AG04450 (cell line): ENCODE measurements at regions not wholly inside any gene's neighbourhood (a gene's known extent, or its start where the extent isn't known, plus 50 kb on each side); places are given as distances from the start of the nearest gene placed in this dataset.

Source experiments
- CTCF ChIA-PET: fragments of 300-600, 350-600 bp; formaldehyde crosslinking; extraction: SDS; loops from one replicate; lab custom pipeline; 2022; ENCODE audit warnings: antibody characterized with exemption, inconsistent platforms; lab: Charles Lee
- POLR2A ChIA-PET: fragments of 350-600 bp; formaldehyde crosslinking; extraction: SDS; loops from one replicate; lab custom pipeline; 2021; ENCODE audit warnings: antibody characterized with exemption, inconsistent platforms; lab: Yijun Ruan, JAX
- DNase-seq: peaks from one replicate; pipeline ENCODE4 v3.0.0-alpha.2; 2011; ENCODE audit warnings: low read depth, low spot score
- H3K27ac ChIP-seq: one replicate; pipeline ENCODE4 v1.5.1; 2012; ENCODE audit warnings: low read depth, low read length, control low read depth
- H3K27me3 ChIP-seq: one replicate; pipeline ENCODE4 v1.6.0; 2012; ENCODE audit warnings: low read length; ENCODE audit not compliant: control insufficient read depth, insufficient read depth
- H3K4me3 ChIP-seq: 2 replicates; pipeline ENCODE4 v1.5.1; 2011; ENCODE audit warnings: mild to moderate bottlenecking, low read depth, low read length, control low read depth
- H3K9me3 ChIP-seq: 2 replicates; pipeline ENCODE4 v1.5.1; 2012; ENCODE audit warnings: low read length; ENCODE audit not compliant: control insufficient read depth, insufficient read depth
- TF ChIP-seq, protein P1 (sequence below): IDR thresholded peaks from 2 replicates; pipeline ENCODE4 v1.5.1; 2011; ENCODE audit warnings: low read depth, low read length, control low read depth, inconsistent platforms

DNA sequence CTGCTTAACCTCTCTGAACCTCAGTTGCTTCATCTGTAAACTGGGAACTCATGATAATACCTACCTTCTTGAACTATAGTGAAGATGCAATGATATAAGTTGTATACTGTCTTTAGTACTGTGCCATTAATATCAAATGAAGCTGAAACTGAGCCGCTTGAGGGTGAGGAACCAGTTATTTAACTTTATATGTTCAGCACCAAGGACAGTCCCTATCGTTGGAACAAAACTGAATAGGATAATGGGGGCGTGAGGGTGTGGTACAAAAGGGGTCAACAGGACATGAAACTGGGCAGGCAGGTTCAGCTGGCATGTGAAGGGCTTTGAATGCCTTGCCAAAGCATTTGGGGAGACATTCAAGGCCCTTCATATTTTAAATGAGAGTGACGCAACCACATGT lies 112.6 kb downstream of the C11orf91 start:
- Histone ChIP-seq H3K27me3 (no peaks in the 10 kb centered on the region), H3K27ac (no peak overlapping the region), H3K9me3 (no peaks in the 10 kb centered on the region), H3K4me3 (no peak overlapping the region)
- CTCF ChIA-PET: no interaction called here
- DNase-seq: no peak
- TF ChIP-seq, protein P1, sequence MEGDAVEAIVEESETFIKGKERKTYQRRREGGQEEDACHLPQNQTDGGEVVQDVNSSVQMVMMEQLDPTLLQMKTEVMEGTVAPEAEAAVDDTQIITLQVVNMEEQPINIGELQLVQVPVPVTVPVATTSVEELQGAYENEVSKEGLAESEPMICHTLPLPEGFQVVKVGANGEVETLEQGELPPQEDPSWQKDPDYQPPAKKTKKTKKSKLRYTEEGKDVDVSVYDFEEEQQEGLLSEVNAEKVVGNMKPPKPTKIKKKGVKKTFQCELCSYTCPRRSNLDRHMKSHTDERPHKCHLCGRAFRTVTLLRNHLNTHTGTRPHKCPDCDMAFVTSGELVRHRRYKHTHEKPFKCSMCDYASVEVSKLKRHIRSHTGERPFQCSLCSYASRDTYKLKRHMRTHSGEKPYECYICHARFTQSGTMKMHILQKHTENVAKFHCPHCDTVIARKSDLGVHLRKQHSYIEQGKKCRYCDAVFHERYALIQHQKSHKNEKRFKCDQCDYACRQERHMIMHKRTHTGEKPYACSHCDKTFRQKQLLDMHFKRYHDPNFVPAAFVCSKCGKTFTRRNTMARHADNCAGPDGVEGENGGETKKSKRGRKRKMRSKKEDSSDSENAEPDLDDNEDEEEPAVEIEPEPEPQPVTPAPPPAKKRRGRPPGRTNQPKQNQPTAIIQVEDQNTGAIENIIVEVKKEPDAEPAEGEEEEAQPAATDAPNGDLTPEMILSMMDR: no peak
- POLR2A ChIA-PET: no interaction called here

DNA sequence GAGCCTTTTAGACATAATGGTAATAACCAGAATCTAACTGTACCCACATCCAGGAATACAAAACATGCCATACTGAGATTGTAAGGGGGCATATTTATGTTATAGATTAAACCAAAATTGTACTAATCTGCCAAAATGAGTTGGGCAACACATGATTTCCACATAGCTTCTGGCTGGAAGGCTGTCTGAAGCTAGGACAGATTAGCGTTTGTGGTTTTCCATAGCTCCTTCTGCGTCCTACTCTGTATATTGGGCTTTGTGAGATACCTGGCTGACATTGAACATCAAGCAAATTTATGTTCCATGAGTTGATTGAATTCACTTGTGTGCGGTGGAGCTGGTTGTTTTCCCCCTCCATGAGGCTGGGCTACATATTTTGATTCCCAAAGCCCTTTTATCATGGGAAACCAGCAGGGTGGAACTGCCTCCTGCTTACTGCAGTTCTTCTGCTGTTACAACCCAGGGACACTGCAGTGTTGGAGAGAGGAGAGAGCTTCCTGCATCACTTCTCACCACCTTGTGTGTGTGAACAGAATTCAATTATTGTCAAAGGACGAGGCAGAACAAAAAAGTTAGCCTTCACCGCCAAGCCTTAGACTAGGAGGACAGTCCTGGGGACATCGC lies 114.9 kb downstream of the C11orf91 start:
- ChIA-PET POLR2A (no interaction called here), CTCF (no interaction called here)
- TF ChIP-seq, protein P1: no peak
- no peaks in the 10 kb centered on the region for H3K27me3 ChIP-seq
- no peak for DNase-seq
- no peak overlapping the region for H3K27ac ChIP-seq
- no peaks in the 10 kb centered on the region for H3K9me3 ChIP-seq
- H3K4me3 ChIP-seq: no peak overlapping the region

DNA sequence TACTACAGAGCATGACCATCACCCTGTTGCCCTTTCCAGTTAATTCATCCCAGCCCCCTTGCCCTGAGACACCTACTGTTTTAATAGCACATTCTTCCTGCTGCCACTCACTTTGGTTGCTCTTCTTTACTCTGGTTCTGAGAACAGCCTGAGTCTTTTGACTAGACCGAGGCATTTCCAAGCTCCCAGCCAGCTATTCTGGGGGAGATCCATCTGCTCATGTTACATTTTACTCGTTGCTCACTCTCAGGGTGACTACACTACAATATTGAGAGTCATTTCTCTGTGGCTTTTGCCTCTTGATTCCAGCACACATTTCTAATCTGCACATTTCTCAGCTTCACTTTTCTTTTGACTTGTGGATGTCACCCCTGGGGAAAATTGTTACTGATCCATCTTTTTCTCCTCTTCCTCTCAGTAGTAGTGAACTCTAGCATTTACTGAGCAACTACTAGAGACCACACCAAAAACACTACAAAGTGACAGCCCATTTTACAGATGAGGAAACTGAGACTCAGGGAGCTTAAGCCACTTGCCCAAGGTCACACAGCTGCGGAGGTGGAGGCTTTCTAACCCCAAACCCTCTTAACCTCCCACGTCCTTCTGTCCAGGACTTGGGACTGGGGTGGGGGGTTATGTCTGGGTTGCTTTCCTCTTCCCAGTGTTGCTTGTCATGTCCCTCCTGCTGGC lies 117.8 kb downstream of the C11orf91 start:
- Histone ChIP-seq H3K4me3 (no peak overlapping the region), H3K9me3 (no peaks in the 10 kb centered on the region), H3K27ac (no peak overlapping the region), H3K27me3 (no peaks in the 10 kb centered on the region)
- no peak for DNase-seq
- ChIA-PET CTCF (no interaction called here), POLR2A (no interaction called here)
- TF ChIP-seq, protein P1: no peak

DNA sequence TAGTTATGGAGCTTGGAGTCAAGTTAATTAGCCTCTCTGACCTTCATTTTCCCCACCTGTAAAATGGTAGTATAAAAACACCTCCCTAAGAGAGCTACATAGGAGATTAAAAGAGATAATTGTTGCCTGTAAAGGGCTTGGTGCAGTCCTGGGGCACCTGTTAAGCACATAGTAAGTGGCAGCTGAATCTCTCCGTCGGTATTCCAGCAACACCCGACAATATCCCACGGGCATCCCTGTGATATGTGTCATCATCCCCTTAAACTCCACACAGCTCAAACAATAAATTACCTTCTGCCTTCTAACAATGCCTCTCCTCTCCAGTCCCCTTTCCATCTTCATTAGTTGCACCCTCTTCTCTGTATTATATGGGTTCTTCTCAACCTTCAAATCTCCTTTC lies 121.5 kb downstream of the C11orf91 start:
- POLR2A ChIA-PET: no interaction called here
- CTCF ChIA-PET: no interaction called here

DNA sequence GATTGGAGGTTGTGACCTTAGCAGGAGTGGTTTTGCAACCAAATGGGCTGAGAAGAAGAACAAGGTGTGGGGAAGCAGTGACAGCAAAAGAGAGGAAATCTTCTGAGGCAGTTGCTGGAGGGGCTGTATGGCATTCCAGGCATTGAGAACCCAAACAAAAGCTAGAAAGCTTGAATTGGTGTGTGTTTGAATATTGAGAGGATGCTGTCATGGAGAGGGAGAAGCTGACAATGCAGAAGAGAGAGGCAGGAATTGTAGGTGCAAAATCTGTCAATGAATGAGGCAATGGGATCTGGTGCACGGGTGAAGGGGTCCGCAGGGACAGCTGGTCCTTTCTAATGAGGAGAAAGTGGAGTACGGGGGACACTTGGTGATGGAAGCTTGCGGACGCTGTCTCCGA lies 123.4 kb downstream of the C11orf91 start:
- Histone ChIP-seq H3K27me3 (no peaks in the 10 kb centered on the region), H3K27ac (no peak overlapping the region), H3K4me3 (no peak overlapping the region), H3K9me3 (no peaks in the 10 kb centered on the region)
- TF ChIP-seq, protein P1: no peak
- POLR2A ChIA-PET: no interaction called here
- DNase-seq: no peak
- CTCF ChIA-PET: no interaction called here

More for the DNA sequence above, 121.5 kb downstream of the C11orf91 start:
- TF ChIP-seq, protein P1: no peak
- Histone ChIP-seq H3K27me3 (no peaks in the 10 kb centered on the region), H3K27ac (no peak overlapping the region), H3K9me3 (no peaks in the 10 kb centered on the region), H3K4me3 (no peak overlapping the region)
- DNase-seq: no peak
